A673 (cell line): ENCODE measurements at regions not wholly inside any gene's neighbourhood (a gene's known extent, or its start where the extent isn't known, plus 50 kb on each side); places are given as distances from the start of the nearest gene placed in this dataset.

ENCODE experiments used
- BruUV-seq: library from RNA; stranded (reverse); fragments of 400-500 nt; replicated peaks from 2 replicates; lab custom pipeline; 2021; lab: Mats Ljungman, UMichigan
- CTCF ChIA-PET: fragments of 300-600 bp; sonication (Branson Sonifier 250); formaldehyde crosslinking; loops from one replicate; lab custom pipeline; 2022; ENCODE audit warnings: antibody characterized with exemption; lab: Charles Lee
- POLR2A ChIA-PET: fragments of 300-600 bp; sonication (Branson Sonifier 250); formaldehyde crosslinking; loops from one replicate; lab custom pipeline; 2022; ENCODE audit warnings: antibody characterized with exemption; ENCODE audit not compliant: low non-redundant PET; lab: Charles Lee
- DNase-seq: peaks from one replicate; pipeline ENCODE4 v3.0.0-alpha.2; 2015; ENCODE audit warnings: low spot score
- H3K27ac ChIP-seq: fragments of 200-600 bp; sonication (generic); 2 replicates; pipeline ENCODE4 v1.5.1; 2016; ENCODE audit warnings: mixed run types, low read depth, mild to moderate bottlenecking, mixed read lengths, antibody characterized with exemption, low read length; ENCODE audit not compliant: poor library complexity, severe bottlenecking
- H3K27me3 ChIP-seq: fragments of 200-600 bp; sonication (generic); replicated peaks from 2 replicates; pipeline ENCODE4 v1.6.1; 2017; ENCODE audit warnings: mixed run types, low read depth, mild to moderate bottlenecking, mixed read lengths, antibody characterized with exemption, low read length; ENCODE audit not compliant: insufficient read depth, poor library complexity
- H3K36me3 ChIP-seq: fragments of 200-600 bp; sonication (generic); 2 replicates; pipeline ENCODE4 v1.6.1; 2016; ENCODE audit warnings: mixed run types, mild to moderate bottlenecking, mixed read lengths, antibody characterized with exemption, low read length; ENCODE audit not compliant: insufficient read depth, poor library complexity, severe bottlenecking
- H3K4me1 ChIP-seq: fragments of 200-600 bp; sonication (generic); 2 replicates; pipeline ENCODE4 v1.6.1; 2017; ENCODE audit warnings: mixed run types, mild to moderate bottlenecking, mixed read lengths, antibody characterized with exemption, low read length; ENCODE audit not compliant: insufficient read depth, poor library complexity, severe bottlenecking
- H3K4me3 ChIP-seq: fragments of 200-600 bp; sonication (generic); 2 replicates; pipeline ENCODE4 v1.5.1; 2016; ENCODE audit warnings: low read depth, mixed run types, mild to moderate bottlenecking, mixed read lengths, low read length; ENCODE audit not compliant: poor library complexity, severe bottlenecking
- H3K9me3 ChIP-seq: fragments of 200-600 bp; sonication (generic); 2 replicates; pipeline ENCODE4 v1.6.1; 2016; ENCODE audit warnings: mixed run types, low read depth, mild to moderate bottlenecking, mixed read lengths, antibody characterized with exemption, low read length; ENCODE audit not compliant: poor library complexity, severe bottlenecking
- EZH2 ChIP-seq: fragments of 200-600 bp; sonication (generic); IDR thresholded peaks from 2 replicates; pipeline ENCODE4 v1.6.1; 2017; ENCODE audit warnings: borderline replicate concordance, low read depth, mild to moderate bottlenecking, mixed read lengths, antibody characterized with exemption, low read length; ENCODE audit not compliant: poor library complexity, severe bottlenecking
- intact Hi-C: fragments of 100-400 bp; cut with micrococcal nuclease; formaldehyde crosslinking; loops from one replicate; pipeline ENCODE4 v1.10.0; 2022; ENCODE audit not compliant: unreplicated experiment
- TF ChIP-seq, protein P1 (sequence below): fragments of 300-800, 200-600 bp; sonication (generic); conservative IDR thresholded peaks from 2 replicates; pipeline ENCODE4 v1.5.1; 2017; ENCODE audit warnings: low read depth, mild to moderate bottlenecking, antibody characterized with exemption, low read length, moderate library complexity, mixed read lengths

DNA sequence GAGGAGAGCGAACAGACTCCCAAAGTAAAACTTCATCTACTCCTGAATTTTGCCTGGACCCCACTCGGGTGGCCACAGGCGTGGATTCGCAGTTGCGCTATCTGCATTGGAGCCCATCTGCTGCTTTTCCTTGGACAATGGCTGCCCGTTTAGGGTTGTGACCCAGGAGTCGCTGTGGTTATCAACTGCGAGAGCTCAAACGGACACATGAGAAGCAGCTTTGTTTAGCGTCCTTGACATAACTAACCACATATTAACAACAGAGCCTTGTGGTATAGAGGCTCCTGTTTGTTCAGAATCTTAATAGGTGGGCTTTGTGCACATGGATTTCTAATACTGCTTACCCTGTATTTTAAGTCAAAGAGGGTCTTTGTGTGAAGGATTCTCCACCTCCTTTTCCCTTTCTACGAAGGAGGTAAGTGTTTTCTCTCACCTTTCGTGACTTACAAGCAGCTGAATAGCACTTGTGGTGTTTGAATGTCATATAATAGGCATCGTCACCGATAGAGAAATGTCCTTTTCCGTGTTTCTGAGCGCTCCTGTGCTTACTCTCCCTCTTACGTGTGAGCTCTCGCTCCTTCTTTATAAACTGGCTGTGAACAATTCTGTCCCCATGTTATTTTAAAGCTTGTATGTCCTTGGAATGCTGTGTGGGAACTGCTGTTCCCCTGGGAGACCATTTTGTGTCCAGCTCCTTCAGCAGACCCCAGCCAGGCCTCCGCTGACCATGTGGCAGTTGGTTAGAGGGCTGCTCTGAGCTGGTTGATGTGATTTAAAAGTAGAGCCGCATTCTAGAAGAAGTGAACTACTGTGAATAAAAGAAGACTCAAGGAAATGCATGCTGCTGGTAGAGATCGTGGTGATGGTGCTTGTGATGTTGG, 441.4 kb downstream of the RPS6KC1 start:
- POLR2A ChIA-PET: no interaction called here
- Histone ChIP-seq H3K36me3 (no peaks in the 10 kb centered on the region), H3K27me3 (peaks cover 62% of the 10 kb centered on the region), H3K9me3 (no peaks in the 10 kb centered on the region), H3K4me1 (no peaks in the 10 kb centered on the region), H3K4me3 (no peak overlapping the region), H3K27ac (no peak overlapping the region)
- CTCF ChIA-PET: no interaction called here
- BruUV-seq: no TSS peak
- no peak for TF ChIP-seq EZH2
- TF ChIP-seq, protein P1, sequence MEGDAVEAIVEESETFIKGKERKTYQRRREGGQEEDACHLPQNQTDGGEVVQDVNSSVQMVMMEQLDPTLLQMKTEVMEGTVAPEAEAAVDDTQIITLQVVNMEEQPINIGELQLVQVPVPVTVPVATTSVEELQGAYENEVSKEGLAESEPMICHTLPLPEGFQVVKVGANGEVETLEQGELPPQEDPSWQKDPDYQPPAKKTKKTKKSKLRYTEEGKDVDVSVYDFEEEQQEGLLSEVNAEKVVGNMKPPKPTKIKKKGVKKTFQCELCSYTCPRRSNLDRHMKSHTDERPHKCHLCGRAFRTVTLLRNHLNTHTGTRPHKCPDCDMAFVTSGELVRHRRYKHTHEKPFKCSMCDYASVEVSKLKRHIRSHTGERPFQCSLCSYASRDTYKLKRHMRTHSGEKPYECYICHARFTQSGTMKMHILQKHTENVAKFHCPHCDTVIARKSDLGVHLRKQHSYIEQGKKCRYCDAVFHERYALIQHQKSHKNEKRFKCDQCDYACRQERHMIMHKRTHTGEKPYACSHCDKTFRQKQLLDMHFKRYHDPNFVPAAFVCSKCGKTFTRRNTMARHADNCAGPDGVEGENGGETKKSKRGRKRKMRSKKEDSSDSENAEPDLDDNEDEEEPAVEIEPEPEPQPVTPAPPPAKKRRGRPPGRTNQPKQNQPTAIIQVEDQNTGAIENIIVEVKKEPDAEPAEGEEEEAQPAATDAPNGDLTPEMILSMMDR: no peak
- DNase-seq: no peak
- intact Hi-C loops: no loop called here

DNA sequence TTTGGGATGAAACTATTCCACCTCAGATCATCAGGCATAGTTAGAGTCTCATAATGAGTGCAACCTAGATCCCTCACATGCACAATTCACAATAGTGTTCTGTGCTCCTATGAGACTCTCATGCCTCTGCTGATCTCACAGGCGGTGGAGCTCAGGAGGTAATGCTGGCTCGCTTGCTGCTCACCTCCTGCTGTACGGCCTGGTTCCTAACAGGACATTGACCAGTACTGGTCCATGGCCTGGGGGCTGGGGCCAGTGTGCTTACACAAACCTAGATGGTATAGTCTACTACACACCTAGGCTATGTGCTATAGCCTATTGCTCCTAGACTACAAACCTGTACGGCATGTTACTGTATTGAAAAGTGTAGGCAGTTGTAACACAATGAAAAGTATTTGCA, 448.4 kb downstream of the RPS6KC1 start:
- no peak for DNase-seq
- Histone ChIP-seq H3K4me1 (no peaks in the 10 kb centered on the region), H3K9me3 (no peaks in the 10 kb centered on the region), H3K27me3 (peaks cover 25% of the 10 kb centered on the region), H3K36me3 (no peaks in the 10 kb centered on the region), H3K4me3 (no peak overlapping the region), H3K27ac (no peak overlapping the region)
- ChIA-PET CTCF (no interaction called here), POLR2A (no interaction called here)
- no TSS peak for BruUV-seq
- TF ChIP-seq, protein P1: no peak
- no peak for TF ChIP-seq EZH2
- intact Hi-C loops: no loop called here

DNA sequence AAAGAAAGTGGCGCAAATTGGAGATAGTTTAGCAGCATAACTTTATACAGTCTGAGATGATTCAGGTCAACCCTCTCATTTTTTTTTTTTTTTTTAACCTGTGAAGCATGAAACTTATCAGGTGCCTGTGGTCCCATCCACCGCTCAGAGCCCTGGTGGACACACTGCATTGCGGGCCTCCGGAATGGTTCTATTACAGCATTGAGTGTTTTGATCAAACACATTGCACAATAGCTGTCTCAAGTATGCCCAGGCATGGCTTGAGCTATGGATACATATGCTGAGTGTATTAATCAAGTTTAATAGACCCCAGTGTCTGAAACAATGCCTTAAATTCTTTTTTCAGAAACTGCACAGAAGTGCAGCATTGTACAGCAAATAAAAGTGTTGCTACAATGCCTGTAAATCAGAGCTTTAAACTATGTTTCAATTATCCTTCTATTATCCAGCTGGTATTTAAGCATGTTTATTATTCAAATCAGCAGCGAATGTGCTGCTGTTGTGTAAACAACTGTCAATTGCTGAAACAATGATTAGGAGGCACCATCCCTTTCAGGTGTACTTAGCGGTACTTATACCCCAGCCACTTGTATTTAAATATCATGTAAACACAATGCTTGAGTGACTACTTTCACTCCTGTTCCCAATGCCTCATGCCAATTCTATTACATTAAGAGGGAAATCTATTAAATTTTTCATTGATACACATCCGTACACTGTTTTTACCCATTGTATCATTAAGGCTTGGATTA, 456.6 kb downstream of the RPS6KC1 start:
- intact Hi-C loops: no loop called here
- H3K9me3 ChIP-seq: no peaks in the 10 kb centered on the region
- H3K4me3 ChIP-seq: no peak overlapping the region
- no peak overlapping the region for H3K27ac ChIP-seq
- TF ChIP-seq EZH2: no peak
- TF ChIP-seq, protein P1: no peak
- H3K4me1 ChIP-seq: no peaks in the 10 kb centered on the region
- POLR2A ChIA-PET: no interaction called here
- no TSS peak for BruUV-seq
- CTCF ChIA-PET: no interaction called here
- peaks cover 31% of the 10 kb centered on the region for H3K27me3 ChIP-seq
- H3K36me3 ChIP-seq: no peaks in the 10 kb centered on the region
- DNase-seq: no peak
